HepG2 (cell line): ENCODE measurements at regions not wholly inside any gene's neighbourhood (a gene's known extent, or its start where the extent isn't known, plus 50 kb on each side); places are given as distances from the start of the nearest gene placed in this dataset.

ENCODE experiments used
- ATAC-seq: fragments of 200-7000 bp; cut with Tn5 transposase; 3 replicates; pipeline ENCODE4 v1.9.1; 2020; ENCODE audit warnings: mild to moderate bottlenecking, moderate library complexity
- BruUV-seq: library from RNA; stranded (reverse); fragments of 400-500 nt; replicated peaks from 2 replicates; lab custom pipeline; 2021; lab: Mats Ljungman, UMichigan
- CTCF ChIA-PET: fragments of 300-600 bp; formaldehyde crosslinking; extraction: SDS; loops from one replicate; lab custom pipeline; 2021; ENCODE audit warnings: low total read pairs, inconsistent platforms, low intra/inter-chr PET ratio; lab: Yijun Ruan, JAX
- POLR2A ChIA-PET: fragments of 350-600 bp; sonication (Branson Sonifier 250); formaldehyde crosslinking; loops from one replicate; lab custom pipeline; 2020; ENCODE audit warnings: antibody characterized with exemption, inconsistent platforms; lab: Yijun Ruan, JAX
- DNase-seq: peaks from one replicate; pipeline ENCODE4 v3.0.0-alpha.2; 2015; ENCODE audit warnings: low spot score
- FAIRE-seq: peaks from 3 replicates; lab custom pipeline; 2011; peaks lifted over from hg19 to GRCh38; lab: Jason Lieb, UNC
- H2AFZ ChIP-seq: one replicate; pipeline ENCODE4 v1.6.1; 2011; ENCODE audit warnings: low read length, inconsistent platforms
- H3K27ac ChIP-seq: fragments of 300-600 bp; 3 replicates; pipeline ENCODE4 v1.8.0; 2011; ENCODE audit warnings: mixed run types, mild to moderate bottlenecking, mixed read lengths, low read length, inconsistent platforms; ENCODE audit not compliant: insufficient read depth; ENCODE audit errors: extremely low read length
- H3K27me3 ChIP-seq, 2 experiments: fragments of 200-600 bp in 1 of 2; 2 replicates in 1 of 2; 3 replicates in 1 of 2; pipeline versions ENCODE4 v1.6.0 to v1.8.0; 2011; ENCODE audit warnings: low read length in 2 of 2, mild to moderate bottlenecking in 2 of 2, moderate library complexity in 2 of 2, inconsistent platforms in 1 of 2; ENCODE audit not compliant: insufficient read depth in 2 of 2, control insufficient read depth in 1 of 2
- H3K36me3 ChIP-seq, 2 experiments: fragments of 200-600 bp in 1 of 2; replicated peaks in 1 of 2; 2 replicates in 1 of 2; 3 replicates in 1 of 2; pipeline versions ENCODE4 v1.5.1 to v1.8.0; 2011; ENCODE audit warnings: low read length in 2 of 2, inconsistent platforms in 1 of 2; ENCODE audit not compliant: insufficient read depth in 2 of 2, control insufficient read depth in 1 of 2
- H3K4me1 ChIP-seq: 2 replicates; pipeline ENCODE4 v1.5.1; 2012; ENCODE audit warnings: low read length, inconsistent platforms; ENCODE audit not compliant: insufficient read depth
- H3K4me2 ChIP-seq: 2 replicates; pipeline ENCODE4 v1.6.0; 2011; ENCODE audit warnings: low read depth, low read length, inconsistent platforms
- H3K4me3 ChIP-seq, 3 experiments: fragments of 200-600 bp in 1 of 3; sonication (generic), shearing (Covaris generic) in 1 of 3; replicated peaks in 1 of 3; 2 replicates each; pipeline ENCODE4 v1.5.1; 2011 to 2016; ENCODE audit warnings: low read length in 3 of 3, inconsistent platforms in 2 of 3, low read depth in 2 of 3, mild to moderate bottlenecking in 2 of 3, control low read depth in 1 of 3, mixed read lengths in 1 of 3; ENCODE audit not compliant: insufficient read depth in 1 of 3
- H3K79me2 ChIP-seq: one replicate; pipeline ENCODE4 v1.6.1; 2011; ENCODE audit warnings: low read length, inconsistent platforms; ENCODE audit not compliant: insufficient read depth
- H3K9ac ChIP-seq: 2 replicates; pipeline ENCODE4 v1.6.0; 2011; ENCODE audit warnings: mild to moderate bottlenecking, low read depth, low read length, inconsistent platforms; ENCODE audit not compliant: insufficient read depth
- H3K9me3 ChIP-seq: 2 replicates; pipeline ENCODE4 v1.5.1; 2012; ENCODE audit warnings: mild to moderate bottlenecking, low read length
- H4K20me1 ChIP-seq: 2 replicates; pipeline ENCODE4 v1.6.0; 2011; ENCODE audit warnings: inconsistent platforms, mild to moderate bottlenecking, low read length, moderate library complexity; ENCODE audit not compliant: insufficient read depth
- ZNF546 ChIP-seq: sonication (generic); formaldehyde crosslinking; conservative IDR thresholded peaks from 2 replicates; pipeline ENCODE4 v1.8.1; 2023; ENCODE audit warnings: mild to moderate bottlenecking, missing genetic modification reagents
- WGBS: methylation state at CpG from one replicate; pipeline ENCODE4 v1.1.6; 2017; ENCODE audit warnings: low lambda C conversion rate; 5-methylcytosine and 5-hydroxymethylcytosine counted together
- in situ Hi-C: cut with HindIII; loops from 2 replicates; pipeline ENCODE4 v1.10.0; 2017; ENCODE audit warnings: low pct_unique_long_range_greater_than_20kb; ENCODE audit not compliant: extremely low pct_ligation_motif_present
- intact Hi-C: fragments of 100-400 bp; cut with micrococcal nuclease; formaldehyde crosslinking; loops from one replicate; pipeline ENCODE4 v1.10.0; 2022; ENCODE audit not compliant: unreplicated experiment
- TF ChIP-seq, protein P1 (sequence below): sonication (generic); formaldehyde crosslinking; IDR thresholded peaks from 2 replicates; pipeline ENCODE4 v1.5.0; 2020; ENCODE audit warnings: mild to moderate bottlenecking, low read depth, missing genetic modification reagents, borderline replicate concordance
- TF ChIP-seq, protein P2 (sequence below): IDR thresholded peaks from 2 replicates; pipeline ENCODE4 v1.6.1; 2018; ENCODE audit warnings: missing genetic modification reagents
- TF ChIP-seq, protein P3 (sequence below): sonication (generic); formaldehyde crosslinking; IDR thresholded peaks from 2 replicates; pipeline ENCODE4 v1.9.0; 2021; ENCODE audit warnings: missing genetic modification reagents, borderline replicate concordance
- TF ChIP-seq, protein P4 (sequence below): sonication (generic); formaldehyde crosslinking; IDR thresholded peaks from 2 replicates; pipeline ENCODE4 v1.4.0; 2020; ENCODE audit warnings: missing genetic modification reagents
- TF ChIP-seq, protein P5 (sequence below): sonication (generic); formaldehyde crosslinking; IDR thresholded peaks from 2 replicates; pipeline ENCODE4 v1.5.0; 2020; ENCODE audit warnings: missing genetic modification reagents

DNA sequence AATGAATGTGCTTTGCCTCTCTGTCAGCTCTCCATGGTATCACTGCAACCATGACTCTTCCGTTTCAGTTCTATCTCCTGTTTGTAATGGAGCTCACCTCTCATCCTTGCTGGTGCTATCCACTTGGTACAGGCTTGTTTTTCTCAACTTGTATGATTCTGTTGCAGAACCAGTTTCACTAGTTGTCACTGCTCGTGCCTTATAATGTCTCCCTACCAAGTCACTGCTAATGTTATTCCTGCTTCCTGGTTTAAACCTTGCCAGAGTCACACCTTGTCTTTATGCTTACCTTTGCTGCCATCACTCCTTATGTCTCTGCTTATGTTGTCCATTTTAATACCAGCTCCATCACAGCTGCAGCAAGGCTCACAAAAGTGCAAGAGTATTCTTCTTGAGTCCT, 1191.0 kb upstream of the LRRTM1 start:
- Histone ChIP-seq H3K4me3 (no peak overlapping the region), H3K9ac (no peak overlapping the region), H3K4me1 (no peaks in the 10 kb centered on the region), H4K20me1 (no peaks in the 10 kb centered on the region), H3K79me2 (no peaks in the 10 kb centered on the region), H3K4me2 (no peak overlapping the region), H3K27ac (no peak overlapping the region), H3K9me3 (peaks cover 79% of the 10 kb centered on the region), H3K27me3 (no peaks in the 10 kb centered on the region), H3K36me3 (no peaks in the 10 kb centered on the region), H2AFZ (no peak overlapping the region)
- TF ChIP-seq, protein P1, sequence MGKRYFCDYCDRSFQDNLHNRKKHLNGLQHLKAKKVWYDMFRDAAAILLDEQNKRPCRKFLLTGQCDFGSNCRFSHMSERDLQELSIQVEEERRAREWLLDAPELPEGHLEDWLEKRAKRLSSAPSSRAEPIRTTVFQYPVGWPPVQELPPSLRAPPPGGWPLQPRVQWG (CRISPR knock-in tag), result no peak
- TF ChIP-seq ZNF546 (CRISPR knock-in tag), result no peak
- TF ChIP-seq, protein P2, sequence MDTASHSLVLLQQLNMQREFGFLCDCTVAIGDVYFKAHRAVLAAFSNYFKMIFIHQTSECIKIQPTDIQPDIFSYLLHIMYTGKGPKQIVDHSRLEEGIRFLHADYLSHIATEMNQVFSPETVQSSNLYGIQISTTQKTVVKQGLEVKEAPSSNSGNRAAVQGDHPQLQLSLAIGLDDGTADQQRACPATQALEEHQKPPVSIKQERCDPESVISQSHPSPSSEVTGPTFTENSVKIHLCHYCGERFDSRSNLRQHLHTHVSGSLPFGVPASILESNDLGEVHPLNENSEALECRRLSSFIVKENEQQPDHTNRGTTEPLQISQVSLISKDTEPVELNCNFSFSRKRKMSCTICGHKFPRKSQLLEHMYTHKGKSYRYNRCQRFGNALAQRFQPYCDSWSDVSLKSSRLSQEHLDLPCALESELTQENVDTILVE (CRISPR knock-in tag), result no peak
- TF ChIP-seq, protein P3, sequence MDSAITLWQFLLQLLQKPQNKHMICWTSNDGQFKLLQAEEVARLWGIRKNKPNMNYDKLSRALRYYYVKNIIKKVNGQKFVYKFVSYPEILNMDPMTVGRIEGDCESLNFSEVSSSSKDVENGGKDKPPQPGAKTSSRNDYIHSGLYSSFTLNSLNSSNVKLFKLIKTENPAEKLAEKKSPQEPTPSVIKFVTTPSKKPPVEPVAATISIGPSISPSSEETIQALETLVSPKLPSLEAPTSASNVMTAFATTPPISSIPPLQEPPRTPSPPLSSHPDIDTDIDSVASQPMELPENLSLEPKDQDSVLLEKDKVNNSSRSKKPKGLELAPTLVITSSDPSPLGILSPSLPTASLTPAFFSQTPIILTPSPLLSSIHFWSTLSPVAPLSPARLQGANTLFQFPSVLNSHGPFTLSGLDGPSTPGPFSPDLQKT, result no peak
- TF ChIP-seq, protein P4, sequence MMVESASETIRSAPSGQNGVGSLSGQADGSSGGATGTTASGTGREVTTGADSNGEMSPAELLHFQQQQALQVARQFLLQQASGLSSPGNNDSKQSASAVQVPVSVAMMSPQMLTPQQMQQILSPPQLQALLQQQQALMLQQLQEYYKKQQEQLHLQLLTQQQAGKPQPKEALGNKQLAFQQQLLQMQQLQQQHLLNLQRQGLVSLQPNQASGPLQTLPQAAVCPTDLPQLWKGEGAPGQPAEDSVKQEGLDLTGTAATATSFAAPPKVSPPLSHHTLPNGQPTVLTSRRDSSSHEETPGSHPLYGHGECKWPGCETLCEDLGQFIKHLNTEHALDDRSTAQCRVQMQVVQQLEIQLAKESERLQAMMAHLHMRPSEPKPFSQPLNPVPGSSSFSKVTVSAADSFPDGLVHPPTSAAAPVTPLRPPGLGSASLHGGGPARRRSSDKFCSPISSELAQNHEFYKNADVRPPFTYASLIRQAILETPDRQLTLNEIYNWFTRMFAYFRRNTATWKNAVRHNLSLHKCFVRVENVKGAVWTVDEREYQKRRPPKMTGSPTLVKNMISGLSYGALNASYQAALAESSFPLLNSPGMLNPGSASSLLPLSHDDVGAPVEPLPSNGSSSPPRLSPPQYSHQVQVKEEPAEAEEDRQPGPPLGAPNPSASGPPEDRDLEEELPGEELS (CRISPR knock-in tag), result no peak
- TF ChIP-seq, protein P5, sequence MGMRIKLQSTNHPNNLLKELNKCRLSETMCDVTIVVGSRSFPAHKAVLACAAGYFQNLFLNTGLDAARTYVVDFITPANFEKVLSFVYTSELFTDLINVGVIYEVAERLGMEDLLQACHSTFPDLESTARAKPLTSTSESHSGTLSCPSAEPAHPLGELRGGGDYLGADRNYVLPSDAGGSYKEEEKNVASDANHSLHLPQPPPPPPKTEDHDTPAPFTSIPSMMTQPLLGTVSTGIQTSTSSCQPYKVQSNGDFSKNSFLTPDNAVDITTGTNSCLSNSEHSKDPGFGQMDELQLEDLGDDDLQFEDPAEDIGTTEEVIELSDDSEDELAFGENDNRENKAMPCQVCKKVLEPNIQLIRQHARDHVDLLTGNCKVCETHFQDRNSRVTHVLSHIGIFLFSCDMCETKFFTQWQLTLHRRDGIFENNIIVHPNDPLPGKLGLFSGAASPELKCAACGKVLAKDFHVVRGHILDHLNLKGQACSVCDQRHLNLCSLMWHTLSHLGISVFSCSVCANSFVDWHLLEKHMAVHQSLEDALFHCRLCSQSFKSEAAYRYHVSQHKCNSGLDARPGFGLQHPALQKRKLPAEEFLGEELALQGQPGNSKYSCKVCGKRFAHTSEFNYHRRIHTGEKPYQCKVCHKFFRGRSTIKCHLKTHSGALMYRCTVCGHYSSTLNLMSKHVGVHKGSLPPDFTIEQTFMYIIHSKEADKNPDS, result no peak
- FAIRE-seq, result no peak
- POLR2A ChIA-PET, result no interaction called here
- no TSS peak for BruUV-seq
- intact Hi-C loops (no loop called here), in situ Hi-C loops (no loop called here)
- ATAC-seq, result no peak
- no peak for DNase-seq
- 4% methylated on average over 2 of the region's 2 CpGs for WGBS
- CTCF ChIA-PET, result no interaction called here
